Stimulated activated CD4-positive, alpha-beta T cell treated with anti-CD3 and anti-CD28 coated beads, Interleukin-2, amount 100 ng/mL, for 24 hours (primary cell): ENCODE measurements at regions not wholly inside any gene's neighbourhood (a gene's known extent, or its start where the extent isn't known, plus 50 kb on each side); places are given as distances from the start of the nearest gene placed in this dataset.
"Not testable (repeated sequence)": the region's sequence is repeated elsewhere in the genome, so short reads cannot be mapped to it uniquely, and the experiment has no call there.

Source experiments
- DNase-seq, 2 donors: peaks; one replicate each; pipeline ENCODE4 v3.0.0-alpha.2; 2020

DNA sequence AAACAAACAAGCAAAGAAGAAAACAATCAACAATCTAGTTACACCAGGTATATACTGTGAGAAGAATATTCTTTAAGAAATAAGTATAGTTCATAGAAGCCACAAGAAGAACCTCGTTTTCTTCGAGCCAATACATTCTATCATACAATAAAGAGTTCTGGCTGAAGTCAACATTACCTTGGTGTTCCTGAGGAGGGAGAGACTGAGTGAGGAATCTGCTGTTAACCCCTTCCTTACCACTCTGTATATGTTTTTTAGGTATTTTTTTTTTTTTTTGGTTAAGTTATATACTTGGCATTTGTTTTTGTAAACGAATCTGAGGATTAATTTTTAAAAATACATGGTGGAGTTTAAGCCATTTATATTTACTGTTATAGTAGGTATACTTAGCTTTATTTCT lies 412.5 kb downstream of the NUP35 start:
- DNase-seq, result no peak

DNA sequence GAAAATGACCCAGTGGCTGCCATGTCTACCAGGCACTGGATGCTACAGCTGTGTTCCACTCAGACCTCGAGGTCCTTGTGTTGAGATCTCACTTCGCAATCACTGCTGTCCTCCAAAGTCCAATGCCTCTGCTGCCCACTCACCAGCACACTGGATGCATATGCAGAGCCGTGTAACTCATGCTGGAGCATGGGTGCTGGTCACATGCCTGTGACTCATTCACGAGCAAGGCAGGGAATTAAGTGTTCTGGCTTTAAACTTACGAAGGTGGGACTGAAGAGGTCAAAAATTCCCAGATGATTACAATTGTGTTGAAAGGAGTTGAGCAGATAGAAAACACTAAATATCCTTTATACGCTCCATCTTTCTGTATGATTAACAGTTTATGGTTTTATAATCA lies 417.5 kb downstream of the NUP35 start:
- no peak for DNase-seq

DNA sequence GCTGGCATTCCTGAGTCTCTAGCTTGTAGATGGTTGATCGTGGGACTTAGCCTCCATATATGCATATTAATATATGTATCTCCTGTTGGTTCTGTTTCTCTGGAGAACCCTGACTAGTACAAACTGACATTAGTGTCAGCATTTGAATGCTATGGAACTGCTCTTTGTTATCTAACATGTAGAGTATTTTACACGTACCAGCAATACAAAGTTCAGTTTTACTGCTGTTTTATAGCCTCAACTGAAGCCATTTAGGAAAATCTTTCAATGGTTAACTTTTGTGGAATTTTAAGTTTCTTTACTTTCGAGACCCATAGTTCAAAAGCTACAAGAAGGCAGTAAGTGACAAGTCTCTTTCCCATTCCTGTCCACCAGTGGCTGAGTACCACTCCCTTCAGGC lies 418.4 kb downstream of the NUP35 start:
- DNase-seq, result no peak

DNA sequence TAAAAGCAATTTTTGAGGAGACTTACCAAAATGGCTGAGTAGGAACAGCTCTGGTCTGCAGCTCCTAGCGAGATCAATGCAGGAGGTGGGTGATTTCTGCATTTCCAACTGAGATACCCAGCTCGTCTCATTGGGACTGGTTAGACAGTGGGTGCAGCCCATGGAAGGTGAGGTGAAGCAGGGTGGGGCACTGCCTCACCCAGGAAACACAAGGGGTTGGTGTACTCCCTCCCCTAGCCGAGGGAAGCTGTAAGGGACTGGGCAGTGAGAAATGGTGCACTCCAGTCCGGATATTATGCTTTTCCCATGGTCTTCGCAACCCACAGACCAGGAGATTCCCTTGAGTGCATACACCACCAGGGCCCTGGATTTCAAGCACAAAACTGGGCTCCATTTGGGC lies 419.0 kb downstream of the NUP35 start:
- no peak for DNase-seq

DNA sequence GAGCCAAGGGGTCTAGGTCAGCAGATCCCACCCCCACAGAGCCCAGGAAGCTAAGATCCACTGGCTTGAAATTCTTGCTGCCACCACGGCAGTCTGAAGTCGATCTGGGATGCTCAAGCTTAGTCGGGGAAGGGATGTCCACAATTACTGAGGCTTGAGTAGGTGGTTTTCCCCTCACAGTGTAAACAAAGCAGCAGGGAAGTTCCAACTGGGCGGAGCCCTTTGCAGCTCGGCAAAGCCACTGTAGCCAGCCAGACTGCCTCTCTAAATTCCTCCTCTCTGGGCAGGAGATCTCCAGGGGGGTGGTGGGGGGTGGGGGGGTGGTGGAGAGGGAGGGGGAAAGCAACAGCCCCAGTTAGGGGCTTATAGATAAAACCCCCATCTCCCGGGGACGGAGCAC lies 419.5 kb downstream of the NUP35 start:
- DNase-seq, result no peak

DNA sequence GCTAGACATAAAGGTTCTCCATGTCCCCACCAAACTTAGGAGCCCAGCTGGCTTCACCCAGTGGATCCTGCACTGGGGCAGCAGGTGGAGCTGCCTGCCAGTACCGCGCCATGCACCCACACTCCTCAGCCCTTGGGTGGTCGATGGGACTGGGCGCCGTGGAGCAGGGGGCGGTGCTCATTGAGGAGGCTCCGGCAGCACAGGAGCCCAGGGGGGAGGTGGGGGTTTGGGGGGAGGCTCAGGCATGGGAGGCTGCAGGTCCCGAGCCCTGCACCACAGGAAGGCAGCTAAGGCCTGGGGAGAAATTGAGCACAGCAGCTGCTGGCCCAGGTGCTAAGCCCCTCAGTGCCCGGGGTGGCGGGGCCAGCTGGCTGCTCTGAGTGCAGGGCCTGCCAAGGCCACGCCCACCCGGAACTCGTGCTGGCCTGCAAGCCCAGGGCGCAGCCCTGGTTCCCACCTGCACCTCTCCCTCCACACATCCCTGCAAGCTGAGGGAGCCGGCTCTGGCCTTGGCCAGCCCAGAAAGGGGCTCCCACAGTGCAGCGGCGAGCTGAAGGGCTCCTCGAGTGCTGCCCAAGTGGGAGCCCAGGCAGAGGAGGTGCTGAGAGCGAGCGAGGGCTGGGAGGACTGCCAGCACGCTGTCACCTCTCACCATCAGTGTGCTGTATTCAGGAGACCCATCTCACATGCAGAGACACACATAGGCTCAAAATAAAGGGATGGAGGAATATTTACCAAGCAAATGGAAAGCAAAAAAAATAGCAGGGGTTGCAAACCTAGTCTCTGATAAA lies 422.5 kb downstream of the NUP35 start:
- DNase-seq, result not testable (repeated sequence)

DNA sequence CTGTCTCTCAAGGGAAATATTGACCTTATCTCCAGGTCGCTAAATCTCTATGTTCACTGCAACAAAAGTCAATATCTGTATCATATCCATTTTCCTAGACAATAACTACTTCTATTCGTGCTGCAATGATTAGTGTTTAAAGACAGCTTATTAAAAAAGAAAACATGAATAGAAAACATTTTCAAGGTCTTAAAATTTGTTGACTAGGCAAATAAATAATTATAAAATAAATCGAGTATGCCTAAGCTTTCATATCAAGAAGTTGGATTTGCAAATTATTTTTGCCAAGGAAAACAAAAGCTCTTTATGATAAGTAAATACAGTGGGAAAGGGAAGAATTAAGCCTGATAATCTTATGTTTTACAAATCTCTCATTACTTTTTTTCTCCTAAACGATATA lies 428.5 kb downstream of the NUP35 start:
- DNase-seq, result no peak

DNA sequence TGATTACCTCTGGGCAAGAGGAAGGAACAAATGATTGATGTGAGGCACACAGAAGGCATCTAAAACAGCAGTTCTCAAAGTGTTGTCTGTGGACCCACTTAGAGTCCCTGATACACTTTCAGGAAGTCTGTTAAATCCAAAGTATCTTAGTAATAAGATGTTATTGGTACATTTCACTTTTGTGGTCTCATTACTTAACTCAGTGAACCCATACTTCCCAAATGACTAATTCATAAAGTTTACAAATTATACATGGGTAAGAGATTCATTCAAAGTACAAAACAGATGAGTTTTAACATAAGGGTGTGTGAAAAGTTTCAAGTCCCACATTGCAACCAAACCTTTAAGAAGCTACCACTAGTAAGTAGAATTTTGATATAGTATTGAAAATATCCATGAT lies 440.5 kb downstream of the NUP35 start:
- no peak for DNase-seq

DNA sequence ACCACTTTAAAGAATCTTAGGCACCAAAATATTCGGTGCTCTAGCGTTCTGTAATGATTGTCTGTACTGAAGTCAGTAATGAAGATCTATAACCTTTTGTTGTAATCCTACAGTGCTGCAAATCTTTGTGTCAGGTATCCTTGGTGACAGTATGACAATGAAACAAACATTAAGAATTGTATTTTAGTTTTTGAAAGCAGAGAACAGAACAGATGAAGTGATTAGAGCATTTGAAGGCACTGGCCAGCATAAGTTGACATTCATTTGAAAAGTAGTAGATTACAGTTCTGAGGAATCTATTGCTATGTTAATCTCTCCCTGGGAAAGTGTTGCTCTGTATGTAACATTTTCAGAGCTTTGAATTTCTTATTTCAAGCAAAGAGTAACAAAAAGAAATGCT lies 451.2 kb downstream of the NUP35 start:
- no peak for DNase-seq

DNA sequence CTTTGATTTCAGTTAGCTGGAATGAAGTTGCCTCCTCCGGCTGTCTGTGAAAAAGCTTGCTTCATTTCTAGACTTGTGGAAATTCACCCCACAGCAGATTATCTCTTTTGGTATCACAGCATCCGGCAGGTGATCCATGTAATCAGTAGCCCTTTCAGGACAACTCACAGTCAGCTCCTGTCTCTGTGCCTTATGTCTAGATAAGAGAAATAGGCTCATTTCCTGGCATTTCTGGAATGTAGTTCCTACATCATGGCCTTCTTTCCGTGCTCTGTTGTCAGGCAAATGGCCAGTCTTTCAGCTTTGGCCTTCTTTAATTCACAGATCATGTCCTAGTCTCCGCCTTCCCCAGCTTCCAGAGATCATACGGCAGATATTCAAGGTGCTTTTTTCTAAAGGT lies 455.4 kb downstream of the NUP35 start:
- no peak for DNase-seq

DNA sequence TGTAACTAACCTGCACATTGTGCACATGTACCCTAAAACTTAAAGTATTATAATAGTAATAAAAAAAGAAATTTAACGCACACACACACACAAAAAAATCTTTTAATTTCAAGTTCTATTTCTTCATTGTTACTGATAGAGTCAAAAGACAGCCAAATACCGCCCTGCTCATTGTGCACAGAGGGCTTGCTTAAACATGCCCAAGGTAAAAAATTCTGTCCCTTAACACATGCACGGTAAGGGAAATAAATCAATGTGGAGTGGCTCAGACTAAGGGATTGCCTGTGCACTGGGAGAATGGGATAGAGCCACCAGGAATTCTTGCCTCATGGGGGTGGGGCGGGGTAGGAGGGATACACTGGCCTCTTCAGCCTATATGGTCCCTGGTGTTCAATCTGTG lies 468.0 kb downstream of the NUP35 start:
- DNase-seq, result no peak

DNA sequence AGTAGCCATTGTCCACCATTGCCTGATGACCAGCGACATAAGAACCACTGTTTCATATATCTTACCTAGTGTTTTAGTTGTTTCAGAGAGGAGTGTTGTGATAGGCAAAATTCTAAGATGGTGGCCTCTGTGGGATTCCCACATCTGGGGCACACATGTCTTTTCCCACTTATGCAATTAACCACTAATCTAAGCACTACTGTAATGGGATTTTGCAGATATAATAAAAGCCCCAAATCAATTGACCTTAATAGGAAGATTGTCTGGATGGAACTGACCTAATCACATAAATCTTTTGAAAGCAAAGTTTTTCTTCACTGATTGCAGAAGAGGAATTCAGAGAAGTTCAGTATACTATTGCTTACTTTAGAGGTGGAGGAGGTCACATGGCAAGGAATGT lies 469.9 kb downstream of the NUP35 start:
- no peak for DNase-seq

DNA sequence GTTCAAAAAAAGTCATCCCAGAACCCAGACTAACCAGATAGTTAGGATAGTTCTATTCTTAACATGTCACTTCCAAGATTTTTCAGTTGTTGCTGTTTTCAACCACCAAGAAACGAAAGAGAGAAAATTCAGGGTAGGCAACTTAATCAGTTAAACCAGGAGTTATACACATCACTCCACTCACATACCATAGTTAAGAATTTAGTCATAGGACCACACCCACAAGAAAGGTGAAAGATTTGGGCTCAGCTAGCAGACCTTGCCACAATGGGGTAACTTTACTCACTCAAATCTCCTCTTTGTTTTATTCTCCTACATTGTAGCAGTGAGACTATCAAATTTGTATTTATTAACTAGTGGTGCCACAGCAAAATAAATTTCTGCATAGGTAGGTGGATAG lies 473.6 kb downstream of the NUP35 start:
- DNase-seq, result no peak

DNA sequence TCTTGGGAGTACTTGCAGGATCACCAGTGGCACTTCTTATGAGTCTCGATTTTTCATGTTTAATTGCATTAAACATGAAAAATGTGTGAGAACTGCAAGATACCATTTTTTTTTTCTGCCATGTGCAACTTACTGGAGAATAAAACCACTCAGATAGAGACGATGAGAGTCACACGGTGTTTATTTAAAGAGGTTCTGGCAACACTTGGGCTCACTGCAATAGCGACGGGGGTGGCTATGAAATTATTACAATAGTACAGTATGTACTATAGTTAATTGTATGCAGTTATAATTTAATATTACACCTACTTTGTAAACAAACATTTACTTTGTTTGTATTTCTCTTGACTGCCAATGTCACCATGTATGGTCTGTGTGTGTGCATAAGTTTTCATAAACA lies 479.8 kb downstream of the NUP35 start:
- DNase-seq, result no peak

DNA sequence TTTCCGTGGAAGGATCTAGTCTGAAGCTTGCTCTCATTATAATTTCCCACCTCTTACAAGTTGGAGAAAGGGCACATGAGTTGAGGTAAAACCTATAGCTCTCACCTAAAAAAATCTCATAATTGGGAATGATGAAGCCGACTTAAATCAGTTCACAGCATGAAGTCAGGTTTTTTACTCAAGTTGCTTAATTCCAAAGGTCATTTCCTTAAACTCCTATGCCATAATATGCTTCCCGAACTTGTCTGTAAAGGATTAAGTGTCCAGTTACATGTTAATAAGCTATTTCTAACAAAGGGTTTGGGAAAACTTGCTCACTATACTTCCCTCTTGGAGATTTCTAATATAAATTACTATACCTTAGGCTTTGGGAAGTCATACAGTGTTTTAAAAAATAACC lies 481.2 kb downstream of the NUP35 start:
- no peak for DNase-seq

DNA sequence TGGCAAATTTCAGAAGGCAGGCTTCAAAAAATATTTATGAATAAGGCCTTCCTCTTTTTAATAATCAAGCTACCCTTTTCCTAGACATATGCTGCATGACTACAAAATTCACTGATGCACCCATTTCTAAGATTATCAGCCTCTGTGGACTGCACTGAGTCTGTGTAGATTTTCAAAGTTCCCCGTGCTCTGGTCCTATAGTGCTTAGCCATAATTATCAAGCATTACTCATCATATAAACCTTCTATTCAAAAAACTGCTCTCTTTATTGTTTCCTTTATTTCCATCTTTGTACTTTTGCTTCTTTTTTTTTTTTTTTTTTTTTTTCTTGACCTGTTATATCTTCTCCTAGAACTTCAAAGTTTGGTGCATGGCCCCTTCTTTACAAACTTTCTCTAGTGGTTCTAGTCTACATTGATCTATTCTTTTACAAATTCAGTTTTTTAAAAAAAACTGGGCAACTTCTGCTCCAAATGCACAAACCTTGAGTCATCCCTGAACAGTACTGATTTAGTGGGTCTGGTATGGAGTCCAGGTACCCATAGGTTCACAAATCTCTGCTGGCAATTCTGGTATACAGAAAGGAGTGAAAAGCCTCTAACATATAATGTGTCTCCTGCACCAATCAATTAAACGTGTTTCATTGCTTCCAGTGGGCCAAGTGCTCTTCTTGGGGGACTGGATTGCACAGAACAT lies 481.9 kb downstream of the NUP35 start:
- no peak for DNase-seq

DNA sequence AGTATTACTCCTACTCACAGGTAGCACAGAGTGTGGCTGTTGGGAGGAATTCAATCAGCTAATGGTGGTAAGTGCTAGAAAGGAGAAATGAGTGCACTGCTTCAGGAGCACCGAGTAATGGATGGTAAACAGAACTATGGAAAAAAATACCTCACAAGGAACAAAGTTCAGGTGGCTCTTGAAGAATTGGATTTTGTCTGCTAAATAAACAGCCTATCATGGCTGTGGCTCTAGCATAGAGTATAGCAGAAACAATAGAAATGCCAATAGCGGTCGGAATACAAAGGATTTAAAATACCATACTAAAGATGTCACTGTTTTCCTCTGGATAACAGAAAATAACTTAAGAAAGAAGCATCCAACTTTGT lies 482.5 kb downstream of the NUP35 start:
- no peak for DNase-seq

DNA sequence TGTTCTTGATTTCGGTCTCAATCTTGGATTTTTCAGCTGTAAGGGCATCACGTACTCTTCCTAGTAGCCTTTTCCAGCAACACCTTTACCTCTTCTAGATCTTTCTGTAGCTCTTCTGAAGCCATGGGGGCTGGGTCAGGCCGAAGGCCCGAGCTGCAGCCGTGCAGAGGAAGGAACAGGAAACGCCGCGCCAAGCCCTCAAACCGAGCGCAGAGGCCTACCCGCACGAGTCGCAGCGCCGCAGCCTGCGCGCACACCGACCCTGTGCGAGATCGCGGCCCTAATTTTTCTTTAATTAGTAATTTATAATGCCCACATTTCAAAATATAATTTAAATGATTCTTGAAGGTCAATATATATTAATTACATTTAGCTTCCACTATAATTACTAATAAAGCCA lies 483.8 kb downstream of the NUP35 start:
- DNase-seq, result no peak

DNA sequence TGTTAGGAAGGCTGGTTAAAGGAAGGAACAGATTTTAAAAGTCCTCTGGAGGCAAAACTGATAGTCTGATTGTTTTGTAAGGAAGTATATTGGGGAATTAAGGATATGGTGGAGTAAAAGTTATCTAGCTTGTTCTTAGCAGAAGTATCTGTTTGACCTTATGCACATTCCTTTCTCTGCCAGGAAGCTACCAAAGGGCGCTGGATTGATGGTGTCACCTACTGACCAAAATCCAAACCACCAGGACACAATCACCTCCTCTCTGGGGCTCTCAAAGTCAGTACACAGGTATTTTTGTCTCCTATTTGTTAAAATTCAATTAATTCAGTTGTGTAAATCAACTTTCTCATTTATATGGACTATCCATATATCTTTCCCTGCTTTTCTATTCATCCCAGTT lies 484.5 kb downstream of the NUP35 start:
- DNase-seq, result no peak

DNA sequence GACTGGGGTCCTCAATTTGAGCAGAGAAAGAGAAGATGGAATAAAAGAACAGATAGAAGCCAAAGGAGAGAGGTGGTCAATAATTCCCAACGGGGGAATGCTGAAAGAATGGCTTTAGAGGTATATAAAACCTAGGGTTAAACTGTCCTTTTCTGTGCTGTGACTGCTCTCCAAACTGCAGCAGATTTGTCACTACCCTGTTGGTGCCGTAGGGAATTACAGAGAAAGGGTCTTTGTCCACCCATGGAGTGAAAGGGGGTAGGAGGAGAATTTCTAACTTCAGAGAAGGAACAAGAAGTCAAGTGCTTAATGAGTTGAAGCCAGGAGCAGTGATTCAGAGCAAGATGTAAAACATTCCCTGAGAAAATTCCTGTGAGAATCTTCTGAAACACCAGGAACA lies 486.5 kb downstream of the NUP35 start:
- no peak for DNase-seq

DNA sequence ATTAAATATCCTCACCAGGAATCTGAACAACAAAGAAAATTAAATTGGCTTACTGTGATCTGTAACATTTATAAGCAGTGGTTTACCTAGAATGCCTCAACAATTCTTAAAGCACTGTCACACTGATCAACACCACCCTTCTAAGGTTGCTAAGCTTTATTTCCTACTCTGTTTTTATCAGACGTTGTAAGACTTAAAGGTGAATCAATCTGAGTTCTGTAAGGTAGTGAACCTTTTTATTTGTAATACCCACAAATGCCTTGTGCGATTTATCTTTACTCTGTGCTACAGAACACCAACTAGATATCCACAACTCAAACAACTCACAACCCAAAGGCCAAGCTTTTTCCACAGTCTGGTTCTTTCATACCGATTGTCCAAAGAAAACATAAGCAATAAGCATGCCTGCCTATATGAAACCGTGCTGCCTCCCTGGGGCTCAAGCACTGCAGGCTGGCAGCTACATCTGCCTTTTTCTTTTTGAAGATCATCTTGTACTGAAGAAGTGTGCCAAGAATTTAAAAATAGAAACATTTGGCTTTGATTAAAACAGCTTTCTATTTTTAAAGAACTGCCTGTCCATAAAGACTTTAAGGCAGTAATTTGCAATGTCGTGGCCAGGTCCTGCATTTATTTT lies 490.7 kb downstream of the NUP35 start:
- no peak for DNase-seq

DNA sequence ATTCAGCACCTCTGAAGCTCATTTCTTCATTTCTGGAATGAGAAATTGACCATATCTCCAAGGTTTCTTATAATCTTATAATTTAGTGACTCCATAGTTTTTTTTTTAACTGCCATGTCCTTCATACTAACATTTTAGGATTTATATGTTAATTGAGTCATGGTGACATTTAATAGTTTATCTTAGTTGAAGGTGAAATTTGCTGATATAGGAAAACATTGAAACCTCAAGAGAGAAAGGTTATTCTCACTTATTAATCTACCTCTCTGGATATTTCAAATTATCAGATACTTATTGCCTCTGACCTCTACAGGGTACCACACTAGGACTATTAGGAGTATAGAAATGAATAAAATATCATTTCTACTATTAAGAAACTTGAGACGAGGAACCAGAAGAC lies 499.0 kb downstream of the NUP35 start:
- no peak for DNase-seq

DNA sequence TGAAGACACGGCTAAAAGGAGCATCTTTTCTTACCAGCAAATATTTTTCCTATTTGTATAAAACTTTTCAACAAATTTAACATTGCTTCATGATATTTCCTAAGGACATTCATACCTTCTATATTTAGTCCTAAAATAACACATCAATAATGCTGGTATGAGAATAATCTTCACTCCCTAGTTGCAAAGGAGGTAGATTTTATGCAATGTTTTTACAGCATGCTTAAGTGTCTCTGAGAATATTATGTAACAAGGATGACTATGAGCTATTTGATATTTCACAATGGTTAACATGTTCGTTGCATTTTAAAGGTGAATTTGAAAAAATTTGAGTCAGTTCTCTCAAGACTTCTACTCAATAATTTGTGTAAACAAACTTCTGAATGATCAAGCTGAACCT lies 506.7 kb downstream of the NUP35 start:
- no peak for DNase-seq

DNA sequence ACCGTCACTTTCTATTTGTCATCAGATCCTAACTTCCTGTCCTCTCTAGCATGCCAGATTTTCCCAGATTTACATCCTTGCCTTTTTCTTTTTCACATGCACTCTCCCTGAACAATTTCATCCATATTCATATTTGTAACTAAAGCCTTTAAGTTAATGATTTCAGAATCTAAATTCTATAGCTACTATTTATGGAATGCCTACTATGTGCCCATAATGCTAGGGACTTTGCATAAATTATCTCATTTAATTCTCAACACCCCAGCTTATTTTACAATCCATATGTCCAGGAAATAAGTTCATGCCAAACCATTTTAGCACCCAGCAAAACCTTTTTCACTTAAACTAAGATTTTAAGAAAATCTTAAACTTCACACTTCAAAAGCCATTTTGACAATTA lies 531.9 kb downstream of the NUP35 start:
- no peak for DNase-seq

DNA sequence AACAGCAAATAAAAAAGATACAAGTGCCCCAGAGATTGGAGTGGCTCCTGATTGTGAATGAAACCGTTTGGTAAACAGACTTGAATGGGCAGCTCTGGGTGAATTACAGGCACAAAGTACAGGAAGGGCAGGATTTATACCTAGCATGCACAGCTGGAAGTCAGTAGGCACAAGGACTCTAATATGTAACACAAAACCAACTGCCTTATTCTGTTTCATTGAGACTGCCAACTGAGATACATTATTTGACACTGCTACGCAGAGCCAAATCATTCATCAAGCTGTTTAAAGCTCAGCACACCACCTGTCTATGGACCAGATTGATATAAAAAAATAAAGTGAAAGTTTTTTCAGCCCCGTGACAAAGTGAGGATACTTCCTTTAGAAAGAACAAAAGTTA lies 541.2 kb downstream of the NUP35 start:
- no peak for DNase-seq
